GM18870 (cell line): ENCODE measurements at regions not wholly inside any gene's neighbourhood (a gene's known extent, or its start where the extent isn't known, plus 50 kb on each side); places are given as distances from the start of the nearest gene placed in this dataset.
"Not testable (repeated sequence)": the region's sequence is repeated elsewhere in the genome, so short reads cannot be mapped to it uniquely, and the experiment has no call there.

Experiments used
- ATAC-seq: cut with Tn5 transposase; IDR thresholded peaks from one replicate; pipeline ENCODE4 v1.9.1; 2021; ENCODE audit warnings: moderate library complexity; ENCODE audit not compliant: unreplicated experiment

DNA sequence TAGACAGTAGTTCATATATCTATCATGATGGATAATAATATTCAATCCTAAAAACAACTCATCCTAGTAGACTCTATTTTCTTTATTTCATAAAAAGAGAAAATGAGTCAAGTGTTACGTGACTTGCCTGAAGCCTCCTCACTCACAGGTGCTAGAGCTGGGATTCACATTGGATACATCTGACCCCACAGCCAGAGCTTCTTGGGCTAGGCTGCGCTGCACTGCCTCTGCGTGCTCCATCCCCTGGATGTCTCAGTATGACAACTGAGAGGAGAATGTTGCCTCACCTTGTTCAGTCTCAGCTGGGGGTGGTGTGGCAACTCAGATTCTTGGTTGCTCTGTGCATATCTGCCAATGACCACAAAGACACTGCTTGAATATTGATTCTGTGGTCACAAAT, 286.6 kb downstream of the LIG4 start:
- no peak for ATAC-seq

DNA sequence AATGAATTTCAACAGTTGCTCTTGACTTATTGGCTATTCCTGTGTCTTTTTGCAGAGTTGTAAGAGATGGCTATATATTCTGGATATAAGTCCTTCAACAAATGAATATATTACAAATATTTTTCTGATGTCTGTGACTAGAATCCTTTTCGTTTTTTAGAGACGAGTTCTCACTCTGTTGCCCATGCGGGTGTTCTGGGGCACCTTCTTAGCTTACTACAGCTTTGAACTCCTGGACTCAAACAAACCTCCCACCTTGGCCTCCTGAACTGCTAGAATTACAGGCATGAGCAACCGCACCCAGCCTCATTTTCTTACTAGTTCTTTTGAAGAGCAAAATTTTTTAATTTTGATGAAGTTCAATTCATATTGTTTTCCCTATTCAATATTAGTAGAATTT, 287.8 kb downstream of the LIG4 start:
- no peak for ATAC-seq

DNA sequence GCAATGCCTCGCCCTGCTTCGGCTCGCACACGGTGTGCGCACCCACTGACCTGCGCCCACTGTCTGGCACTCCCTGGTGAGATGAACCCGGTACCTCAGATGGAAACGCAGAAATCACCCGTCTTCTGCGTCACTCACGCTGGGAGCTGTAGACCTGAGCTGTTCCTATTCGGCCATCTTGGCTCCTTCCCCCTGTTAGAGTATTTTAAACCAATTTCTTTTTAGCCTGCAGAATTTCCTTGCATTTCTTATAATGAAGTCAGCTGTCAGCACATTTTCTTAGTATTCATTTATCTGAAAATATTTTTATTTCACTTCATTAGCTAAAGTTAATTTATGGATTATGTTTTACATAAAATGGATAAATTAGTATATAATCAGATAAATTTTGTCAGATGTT, 288.8 kb downstream of the LIG4 start:
- not testable (repeated sequence) for ATAC-seq

DNA sequence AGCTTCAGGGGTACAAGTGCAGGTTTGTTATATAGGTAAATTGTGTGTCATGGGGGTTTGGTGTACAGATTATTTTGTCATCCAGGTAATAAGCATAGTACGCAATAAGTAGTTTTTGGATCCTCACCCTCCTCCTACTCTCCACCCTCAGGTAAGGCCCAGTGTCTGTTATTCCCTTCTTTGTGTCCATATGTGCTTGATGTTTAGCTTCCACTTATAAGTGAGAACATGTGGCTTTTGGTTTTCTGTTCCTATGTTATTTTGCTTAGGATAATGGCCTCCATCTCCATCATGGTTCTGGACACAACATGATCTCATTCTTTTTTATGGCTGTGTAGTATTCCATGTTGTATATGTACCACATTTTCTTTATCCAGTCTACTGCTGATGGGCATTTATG, 298.4 kb downstream of the LIG4 start:
- not testable (repeated sequence) for ATAC-seq

DNA sequence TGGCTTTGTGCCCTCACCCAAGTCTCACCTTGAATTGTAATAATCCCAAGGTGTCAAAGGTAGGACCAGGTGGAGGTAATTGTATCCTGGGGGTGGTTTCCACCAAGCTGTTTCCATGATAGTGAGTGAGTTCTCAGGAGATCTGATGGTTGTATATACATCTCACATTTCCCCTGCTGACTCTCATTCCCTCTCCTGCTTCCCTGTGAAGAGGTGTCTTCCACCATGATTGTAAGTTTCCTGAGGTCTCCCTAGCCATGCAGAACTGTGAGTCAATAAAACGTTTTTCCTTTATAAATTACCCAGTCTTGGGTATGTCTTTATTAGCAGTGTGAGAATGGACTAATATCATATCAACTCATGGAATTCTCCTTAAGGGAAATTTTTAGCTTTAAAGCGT, 302.6 kb downstream of the LIG4 start:
- no peak for ATAC-seq

DNA sequence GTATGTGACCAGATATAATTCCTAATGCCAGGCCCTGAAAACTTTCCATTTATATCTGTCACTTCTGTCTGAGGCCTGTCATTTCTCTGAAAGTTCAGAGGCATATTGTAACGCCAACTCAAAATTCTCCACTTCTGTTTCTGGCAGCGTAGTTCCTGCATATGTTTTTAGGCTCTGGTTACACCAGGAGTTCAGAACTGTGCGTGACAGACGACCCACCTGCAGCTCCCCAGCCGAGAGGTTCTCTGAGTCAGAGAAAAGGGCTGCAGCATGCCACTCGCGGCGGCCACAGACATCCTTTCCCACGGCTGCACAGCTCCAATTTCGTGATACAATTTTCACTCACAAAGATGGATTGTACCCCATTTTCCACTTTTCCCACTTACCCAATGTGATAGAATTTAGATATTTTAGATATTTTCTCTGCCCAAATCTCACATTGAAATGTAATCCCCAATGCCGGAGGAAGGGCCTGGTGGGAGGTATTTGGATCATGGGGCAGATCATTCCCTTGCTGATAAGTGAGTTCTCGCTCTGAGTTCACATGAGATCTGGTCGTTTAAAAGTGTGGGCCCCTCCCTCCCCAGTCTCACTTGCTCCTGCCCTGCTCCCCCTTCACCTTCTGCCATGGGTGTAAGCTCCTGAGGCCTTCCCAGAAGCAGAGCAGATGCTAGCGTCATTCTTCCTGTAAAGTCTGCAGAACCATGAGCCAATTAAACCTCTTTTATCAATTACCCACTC, 308.1 kb downstream of the LIG4 start:
- no peak for ATAC-seq

DNA sequence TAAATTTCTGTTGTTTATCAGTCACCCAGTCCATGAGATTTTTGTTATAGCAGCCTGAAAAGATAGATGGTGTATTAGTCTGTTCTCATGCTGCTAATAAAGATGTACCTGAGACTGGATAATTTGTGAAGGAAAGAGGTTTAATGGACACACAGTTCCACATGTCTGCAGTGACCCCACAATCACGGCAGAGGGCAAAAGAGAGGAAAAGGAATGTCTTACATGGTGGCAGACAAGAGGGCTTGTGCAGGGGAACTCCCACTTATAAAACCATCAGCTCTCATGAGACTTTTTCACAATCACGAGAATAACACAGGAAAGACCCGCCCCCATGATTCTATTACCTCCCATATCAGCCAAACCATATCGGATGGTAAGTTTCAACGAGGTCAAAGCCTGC, 309.2 kb downstream of the LIG4 start:
- ATAC-seq: no peak

DNA sequence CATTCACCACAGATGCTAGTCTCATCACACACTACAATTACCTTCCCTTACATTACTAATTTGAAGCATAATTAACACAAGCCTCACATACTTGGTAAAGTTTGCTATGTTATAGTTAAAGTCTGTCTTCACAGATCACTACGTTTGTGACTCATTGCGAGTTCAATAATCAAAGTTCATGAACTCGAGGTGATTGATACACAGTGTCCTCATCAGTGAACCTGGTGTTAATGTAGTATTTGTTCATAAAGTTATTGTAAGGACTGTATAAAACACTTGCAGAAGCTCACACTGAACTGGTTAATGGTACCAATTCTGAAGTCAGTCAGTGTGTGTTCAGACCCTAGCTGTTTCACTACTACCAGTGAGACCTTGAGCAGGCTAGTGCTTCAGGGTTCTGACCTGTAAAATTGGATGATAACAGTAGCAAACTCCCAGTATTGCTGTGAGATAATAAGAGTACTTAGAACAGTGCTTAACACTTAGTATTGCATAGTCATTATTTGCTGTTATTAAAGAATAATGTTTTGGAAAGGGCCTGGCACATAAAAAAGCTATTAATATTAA, 313.3 kb downstream of the LIG4 start:
- ATAC-seq: no peak

DNA sequence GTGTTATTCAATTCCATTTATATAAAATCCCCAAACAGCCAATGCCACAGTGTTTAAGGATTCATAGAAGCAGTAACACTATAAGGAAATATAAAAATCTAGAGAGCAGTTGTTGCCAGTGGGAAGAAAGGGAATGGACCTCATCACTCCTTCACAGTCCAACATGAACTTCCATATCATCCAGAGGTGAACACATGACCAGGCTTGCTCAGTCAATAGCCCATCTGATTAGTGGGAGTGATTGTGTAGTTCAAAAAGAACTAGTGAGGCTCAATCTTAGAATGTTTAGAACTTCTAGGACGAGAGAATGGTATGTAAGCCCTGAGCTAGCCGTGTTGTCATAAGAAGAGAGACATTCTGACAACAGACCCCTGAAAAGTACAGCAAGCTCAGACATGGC, 314.1 kb downstream of the LIG4 start:
- no peak for ATAC-seq

DNA sequence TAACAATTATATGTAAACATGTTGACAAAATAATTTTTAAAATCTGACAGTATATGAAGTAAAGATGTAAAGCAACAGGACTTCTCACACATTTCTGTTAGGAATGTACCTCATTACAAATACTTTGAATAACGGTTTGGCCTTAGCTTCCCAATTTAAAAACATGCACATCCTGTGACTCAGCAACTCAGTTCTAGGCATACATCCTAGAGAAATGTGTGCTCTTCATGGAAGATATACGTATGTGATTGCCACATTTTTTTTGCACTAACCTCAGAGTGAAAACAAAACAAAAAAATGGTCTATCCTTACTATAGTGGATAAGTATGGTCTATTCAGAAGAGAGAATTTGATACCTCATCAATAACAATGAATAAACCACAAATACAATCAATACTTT, 314.6 kb downstream of the LIG4 start:
- no peak for ATAC-seq

DNA sequence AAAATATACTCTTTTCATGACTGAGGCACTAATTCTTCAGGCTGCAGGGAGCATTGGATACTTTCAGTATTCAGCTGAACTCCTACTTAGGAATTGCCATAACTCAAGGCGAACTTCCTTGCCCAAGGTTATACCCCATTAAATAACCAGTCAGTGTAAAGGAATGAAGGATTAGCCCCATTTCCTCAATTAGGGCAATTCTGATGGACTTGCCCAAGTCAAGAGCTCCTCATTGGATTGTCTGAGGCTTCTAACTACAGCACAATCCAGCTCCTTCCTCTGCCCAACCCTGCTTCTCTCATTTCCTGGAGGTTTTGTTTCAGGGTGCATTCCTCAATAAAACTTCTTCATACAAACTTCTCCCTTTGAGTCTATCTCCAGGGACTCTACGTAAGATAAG, 329.2 kb downstream of the LIG4 start:
- ATAC-seq: no peak

DNA sequence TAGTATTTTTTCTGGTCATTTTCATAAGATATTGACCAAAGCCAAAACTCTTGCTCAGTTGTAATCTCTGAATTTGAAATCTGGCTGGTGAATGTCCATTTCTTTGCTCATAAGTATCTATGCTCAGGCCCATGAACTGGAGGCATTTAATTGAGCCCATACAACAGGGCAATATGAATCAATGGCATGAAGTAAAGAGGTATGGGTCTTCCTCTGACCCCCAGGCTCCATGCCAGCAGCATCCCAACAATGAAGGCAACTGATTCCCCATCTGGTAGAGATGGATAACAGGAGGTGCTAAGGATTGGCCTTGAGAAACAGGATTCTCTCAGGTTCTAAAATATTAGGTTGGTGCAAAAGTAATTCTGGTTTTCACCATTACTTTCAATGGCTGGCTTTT, 330.8 kb downstream of the LIG4 start:
- no peak for ATAC-seq

DNA sequence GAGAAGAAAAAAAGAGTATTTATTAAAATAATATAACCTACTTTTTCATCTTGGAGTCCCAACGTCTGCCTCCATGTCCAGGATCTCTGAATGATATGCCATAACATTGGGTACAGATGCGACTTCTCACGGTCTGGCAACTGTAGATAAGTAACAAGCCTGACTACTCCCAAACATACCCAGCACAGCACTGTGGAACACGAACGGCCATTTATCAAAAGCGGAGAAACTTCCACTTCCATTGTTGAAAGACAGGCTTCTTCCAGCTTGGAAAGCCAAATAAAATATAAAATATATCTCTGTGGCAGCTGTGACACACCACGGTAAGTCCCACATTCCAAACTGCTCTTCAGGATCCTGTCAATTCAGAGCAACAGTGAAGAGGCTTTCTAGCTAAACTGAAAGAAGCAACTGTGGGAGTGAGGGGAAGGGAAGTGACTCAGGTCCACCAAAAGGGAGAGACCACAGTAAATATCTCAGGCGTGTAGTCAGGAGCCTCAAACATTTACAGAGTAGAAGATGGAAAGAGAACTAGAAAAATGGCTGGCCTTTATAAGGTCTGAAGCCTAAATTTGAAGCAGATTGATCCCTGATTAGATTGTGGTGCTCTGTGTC, 331.7 kb downstream of the LIG4 start:
- no peak for ATAC-seq

DNA sequence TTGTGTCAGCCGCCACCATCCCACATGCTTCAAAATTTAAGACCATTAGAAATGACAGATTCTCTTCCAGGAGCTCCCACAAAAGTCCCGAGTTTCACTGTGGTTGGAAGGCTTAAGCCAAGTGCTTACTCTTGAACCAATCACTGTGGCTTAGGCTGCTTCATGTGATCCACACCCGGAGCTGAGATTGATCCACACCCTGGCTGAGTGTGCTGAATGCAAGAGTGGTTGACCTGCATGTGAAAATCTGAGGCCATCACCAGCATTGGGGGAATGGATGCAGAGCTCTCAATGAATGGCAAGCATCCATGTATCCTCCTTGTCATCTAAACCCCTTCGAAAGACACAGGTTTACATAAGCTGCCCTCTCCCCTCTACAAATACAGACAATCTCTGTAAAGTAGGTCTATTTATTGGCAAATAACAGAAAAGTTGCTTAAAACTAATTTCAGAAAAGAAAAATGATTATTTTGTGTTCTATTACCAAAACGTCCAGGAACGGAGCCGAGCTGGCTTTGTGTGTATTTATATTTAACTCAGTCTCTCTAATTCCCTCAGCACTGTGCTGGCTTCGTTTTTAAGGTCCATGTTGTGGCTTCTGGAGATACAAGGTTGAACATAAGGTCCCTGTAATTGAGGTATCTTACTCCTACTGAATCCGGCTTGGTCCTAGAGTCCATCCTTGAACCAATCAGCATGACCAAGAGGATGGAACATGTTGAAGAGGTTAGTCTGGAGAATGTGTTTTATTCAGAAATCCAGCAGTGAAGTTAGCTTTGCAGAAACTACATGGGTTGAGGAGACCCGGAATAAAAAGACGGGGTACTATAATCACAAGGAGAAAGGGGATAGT, 332.4 kb downstream of the LIG4 start:
- no peak for ATAC-seq

DNA sequence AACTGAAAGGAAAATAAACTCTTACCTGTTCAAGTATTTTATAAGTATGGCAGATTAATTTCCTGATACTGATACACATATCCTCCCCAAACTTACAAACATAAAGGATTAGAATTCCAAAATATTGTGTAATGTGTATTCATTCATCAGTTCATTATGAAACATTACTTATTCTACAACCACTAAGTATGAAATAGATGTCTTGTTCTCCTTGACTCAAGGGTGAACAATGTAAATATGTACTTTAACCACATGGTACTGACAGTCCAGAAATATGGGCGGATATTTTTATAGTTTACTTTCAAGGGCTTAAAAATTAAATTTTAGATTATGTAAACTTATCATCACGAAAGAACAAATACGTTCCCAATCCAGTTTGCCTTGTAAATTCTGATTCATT, 334.0 kb downstream of the LIG4 start:
- no peak for ATAC-seq

DNA sequence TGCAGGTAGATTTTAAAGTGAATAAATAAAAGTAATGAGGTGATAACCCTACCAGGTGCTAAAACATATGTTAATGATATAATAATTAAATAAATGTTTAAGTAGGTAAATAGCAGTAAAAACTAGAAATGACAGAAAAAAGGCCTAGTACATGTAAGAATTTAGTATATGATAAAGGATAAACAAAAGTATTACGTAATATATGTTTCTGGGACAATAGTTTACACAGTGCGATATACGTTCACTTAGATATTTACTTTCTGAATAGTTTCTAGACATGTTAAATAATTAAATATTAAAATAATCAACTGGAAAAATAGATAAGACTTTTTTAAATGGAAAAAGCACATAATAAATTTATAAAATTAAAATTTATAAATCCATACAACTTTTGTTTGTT, 340.9 kb downstream of the LIG4 start:
- no peak for ATAC-seq

DNA sequence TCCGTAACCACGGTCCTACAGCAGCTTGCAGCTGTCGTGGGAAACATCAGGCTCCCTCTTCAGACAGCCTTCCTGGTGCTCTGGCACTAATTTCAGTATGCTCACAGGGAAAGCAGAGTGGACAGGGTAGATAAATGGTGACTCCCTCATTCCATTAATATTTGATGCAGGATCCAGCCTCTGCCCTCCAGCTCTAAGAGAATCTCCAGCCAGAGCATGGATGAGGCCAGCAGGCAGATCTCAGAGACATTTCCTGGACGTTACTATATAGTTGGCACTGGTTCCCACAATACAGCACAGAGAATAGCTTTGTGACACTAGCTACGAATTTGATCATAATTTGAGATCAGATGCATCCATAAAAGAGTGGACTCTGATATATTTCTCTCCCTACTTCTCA, 341.4 kb downstream of the LIG4 start:
- no peak for ATAC-seq

DNA sequence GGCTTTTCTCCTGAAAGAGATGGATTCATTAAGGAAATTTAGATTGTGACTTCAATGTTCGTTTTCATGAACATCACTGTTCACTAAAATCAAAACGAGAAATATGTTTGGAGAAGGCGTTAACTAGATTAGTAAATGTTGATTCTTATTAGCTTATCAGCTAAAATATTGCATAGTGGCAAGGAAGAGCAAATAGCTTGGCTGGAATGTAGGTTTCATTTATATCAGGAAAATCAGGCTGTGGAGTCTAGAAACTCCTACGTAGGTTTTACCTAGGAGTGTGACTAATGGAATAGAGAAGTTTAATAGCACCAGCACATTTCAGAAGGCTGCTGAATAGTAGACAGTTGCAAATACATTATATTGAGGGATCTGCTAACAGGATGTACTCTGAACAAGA, 344.9 kb downstream of the LIG4 start:
- no peak for ATAC-seq

DNA sequence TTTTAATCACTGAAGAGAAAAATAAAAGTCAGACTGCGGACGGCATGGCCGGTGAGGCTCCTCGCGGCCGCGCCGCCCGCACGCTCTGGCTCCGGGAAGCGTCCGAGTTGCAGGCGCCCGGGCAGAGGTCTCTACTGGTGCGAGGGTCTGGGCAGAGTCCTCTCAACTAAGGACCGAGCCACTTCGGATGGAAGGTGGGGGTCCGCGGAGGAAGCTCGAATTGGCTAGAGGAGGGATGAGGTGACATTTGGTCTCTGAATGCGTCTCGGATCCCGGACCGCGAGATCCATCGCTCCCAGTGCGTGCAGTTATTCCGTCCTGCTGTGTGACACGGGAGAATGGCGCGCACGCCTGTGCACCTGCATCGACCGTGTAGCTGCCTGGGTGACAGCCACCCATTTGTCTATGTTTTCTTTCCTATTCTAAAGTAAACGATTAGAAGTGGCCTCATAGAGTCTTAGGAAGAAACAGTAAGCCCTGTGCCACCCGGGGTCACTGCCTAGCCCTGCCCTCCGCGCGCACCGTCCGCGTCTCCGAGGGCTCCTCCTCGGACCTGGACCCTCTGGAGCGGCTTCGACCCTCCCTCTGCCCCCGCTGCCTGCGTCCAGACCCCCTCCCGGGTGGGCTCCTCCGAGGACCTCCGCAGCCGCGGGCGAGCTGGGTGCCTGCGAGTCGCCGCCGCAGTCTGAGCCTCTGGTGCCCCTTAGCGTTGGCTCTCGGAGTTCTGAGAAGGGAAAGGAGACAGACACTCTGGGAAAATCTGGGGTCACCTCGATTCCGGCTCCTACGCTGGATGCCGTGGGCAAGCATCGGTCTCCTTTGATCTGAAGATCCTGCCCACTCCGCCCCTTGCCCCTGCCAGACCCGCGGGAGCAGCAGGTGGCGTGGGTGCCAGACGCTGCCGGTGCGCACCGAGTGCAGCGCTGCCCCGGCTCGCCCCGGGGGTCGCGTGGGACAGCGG, 347.4 kb downstream of the LIG4 start:
- no peak for ATAC-seq

DNA sequence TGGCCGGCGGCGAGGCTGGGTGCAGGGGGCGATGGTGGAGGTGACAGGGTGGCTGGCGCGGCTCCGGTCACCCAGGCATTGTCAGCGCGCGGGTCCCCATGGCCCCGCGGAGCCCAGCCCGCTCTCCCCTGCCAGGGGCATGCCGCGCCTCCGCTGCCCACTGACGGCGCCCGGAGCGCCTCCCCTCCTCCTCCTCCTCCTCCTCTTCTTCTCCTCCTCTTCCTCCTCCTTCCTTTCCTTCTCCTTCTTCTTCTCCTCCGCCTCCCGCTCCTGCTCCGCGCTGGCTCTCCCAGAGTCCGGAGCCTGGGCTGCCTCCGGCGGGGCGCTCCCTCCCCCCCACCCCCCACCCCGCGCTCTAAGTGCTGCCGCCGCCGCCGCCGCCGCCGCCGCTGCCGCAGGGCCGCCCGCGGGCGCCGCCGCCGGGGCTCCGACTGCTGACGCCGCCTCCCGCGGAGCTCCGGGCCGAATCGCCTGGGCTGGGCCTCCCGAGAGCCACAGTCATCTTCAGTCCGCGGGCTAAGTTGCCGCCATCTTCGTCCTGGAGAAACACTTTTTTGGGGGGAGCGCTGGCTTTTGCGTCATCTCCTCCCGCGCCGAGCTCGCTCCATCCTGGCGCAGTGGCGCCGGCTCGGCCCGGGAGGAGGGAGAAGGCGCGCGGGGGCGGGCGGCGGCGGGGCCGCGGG, 348.3 kb downstream of the LIG4 start:
- ATAC-seq: no peak
